T-helper 17 cell (primary cell): ENCODE measurements at regions not wholly inside any gene's neighbourhood (a gene's known extent, or its start where the extent isn't known, plus 50 kb on each side); places are given as distances from the start of the nearest gene placed in this dataset.

Experiments used
- ATAC-seq: fragments of 150-1000 bp; cut with Tn5 transposase; 2 replicates; pipeline ENCODE4 v1.10.0; 2021; ENCODE audit warnings: mild to moderate bottlenecking, moderate library complexity
- DNase-seq, 3 donors: peaks; one replicate each; pipeline versions ENCODE4 v3.0.0 to v3.0.0-alpha.2; 2020 to 2021
- H3K9me3 ChIP-seq: one replicate; pipeline ENCODE4 v1.7.0; 2013; ENCODE audit warnings: low read length, mild to moderate bottlenecking; ENCODE audit not compliant: control insufficient read depth, poor library complexity, severe bottlenecking
- H3K27ac Mint-ChIP-seq: one replicate; pipeline ENCODE4 v1.8.0; 2022; ENCODE audit warnings: mild to moderate bottlenecking, moderate library complexity, mixed read lengths
- H3K27me3 Mint-ChIP-seq: one replicate; pipeline ENCODE4 v1.8.0; 2022; ENCODE audit warnings: mixed read lengths
- H3K36me3 Mint-ChIP-seq: one replicate; pipeline ENCODE4 v1.8.0; 2022; ENCODE audit warnings: low read depth, mixed read lengths
- H3K4me1 Mint-ChIP-seq: one replicate; pipeline ENCODE4 v1.8.0; 2022; ENCODE audit warnings: mild to moderate bottlenecking, mixed read lengths
- H3K4me3 Mint-ChIP-seq: one replicate; pipeline ENCODE4 v1.8.0; 2022; ENCODE audit warnings: mild to moderate bottlenecking, moderate library complexity, mixed read lengths

DNA sequence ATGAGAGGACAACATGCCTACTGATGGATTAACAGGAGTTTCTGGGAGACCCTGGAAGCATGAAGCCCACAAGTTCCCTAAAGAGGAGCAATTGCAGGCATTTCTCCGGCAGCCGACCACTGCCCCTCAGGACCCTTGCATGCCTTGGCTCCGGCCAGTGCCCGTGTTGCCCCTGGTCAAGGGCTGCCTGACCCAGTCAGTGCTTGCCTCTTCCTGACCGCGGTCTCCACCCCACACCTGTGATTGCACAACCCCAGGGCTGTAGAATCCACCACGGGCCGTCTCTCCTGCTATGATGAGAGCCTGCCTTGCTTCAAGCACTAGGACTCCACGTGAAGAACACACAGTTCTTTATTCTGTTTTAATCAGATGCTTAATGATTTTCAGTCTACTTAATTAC, 127.5 kb downstream of the GLI2 start:
- Mint-ChIP-seq H3K27me3 (peaks cover 28% of the 10 kb centered on the region), H3K27ac (no peak overlapping the region), H3K4me1 (no peaks in the 10 kb centered on the region), H3K36me3 (no peaks in the 10 kb centered on the region), H3K4me3 (no peak overlapping the region)
- DNase-seq: no peak
- no peak for ATAC-seq
- no peaks in the 10 kb centered on the region for H3K9me3 ChIP-seq

DNA sequence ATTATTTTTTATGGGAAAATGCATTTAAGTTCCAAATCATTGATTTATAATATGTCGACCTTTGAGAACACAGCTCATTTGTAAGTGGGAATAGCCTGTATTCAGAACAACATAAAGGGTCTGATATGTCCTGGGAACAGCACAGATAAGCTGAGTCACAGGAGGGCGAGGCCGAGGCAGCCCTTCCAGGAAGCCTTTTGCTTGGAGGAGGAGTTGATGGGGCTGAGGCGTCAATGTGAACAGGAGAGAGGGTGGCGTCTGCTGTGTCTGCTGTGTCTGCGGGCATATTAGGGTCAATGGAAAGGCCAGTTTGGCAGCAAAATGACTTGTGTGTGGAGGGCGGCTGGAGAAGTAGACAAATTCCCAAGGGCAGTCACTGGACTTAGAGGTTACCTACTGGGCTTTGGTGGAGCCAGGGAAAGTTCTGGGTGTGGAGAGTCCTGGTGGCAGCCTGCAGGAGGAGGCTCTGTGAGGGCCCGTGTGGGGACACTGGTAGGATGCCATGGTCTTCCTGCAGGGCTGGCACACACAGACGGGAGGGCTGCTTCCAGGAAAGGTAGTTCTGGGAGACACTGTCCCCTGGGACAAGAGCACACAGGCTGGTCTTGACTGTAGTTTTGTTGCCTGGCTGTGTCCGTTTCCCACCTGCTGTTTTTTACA, 128.1 kb downstream of the GLI2 start:
- ATAC-seq (no peak), DNase-seq (no peak)
- no peak overlapping the region for H3K4me3 Mint-ChIP-seq
- H3K36me3 Mint-ChIP-seq: peaks cover 3% of the 10 kb centered on the region
- no peak overlapping the region for H3K27ac Mint-ChIP-seq
- H3K27me3 Mint-ChIP-seq: peaks cover 35% of the 10 kb centered on the region
- H3K9me3 ChIP-seq: no peaks in the 10 kb centered on the region
- peaks cover 3% of the 10 kb centered on the region for H3K4me1 Mint-ChIP-seq

DNA sequence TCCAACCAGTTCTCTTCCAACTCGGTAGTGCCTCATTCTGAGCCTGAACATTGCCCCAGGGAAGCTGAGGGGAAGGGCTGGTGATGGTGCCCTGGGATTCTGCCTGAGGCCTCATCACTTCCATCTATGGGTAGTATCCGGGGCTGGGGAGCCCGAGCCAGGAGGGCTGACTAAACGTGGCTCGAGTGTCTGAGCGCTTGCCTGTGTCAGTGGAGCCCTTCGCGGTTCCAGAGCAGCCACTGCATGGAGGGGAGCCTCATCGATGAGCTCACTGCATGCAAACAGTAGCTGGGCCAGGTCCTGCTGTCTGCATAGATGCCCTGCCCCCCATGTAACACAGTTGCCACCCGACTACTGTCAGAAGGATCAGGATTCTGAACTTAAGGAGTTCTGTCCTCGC, 129.3 kb downstream of the GLI2 start:
- ATAC-seq (no peak), DNase-seq (no peak)
- peaks cover 3% of the 10 kb centered on the region for H3K4me1 Mint-ChIP-seq
- peaks cover 3% of the 10 kb centered on the region for H3K36me3 Mint-ChIP-seq
- peaks cover 47% of the 10 kb centered on the region for H3K27me3 Mint-ChIP-seq
- H3K9me3 ChIP-seq: no peaks in the 10 kb centered on the region
- no peak overlapping the region for H3K4me3 Mint-ChIP-seq
- no peak overlapping the region for H3K27ac Mint-ChIP-seq

DNA sequence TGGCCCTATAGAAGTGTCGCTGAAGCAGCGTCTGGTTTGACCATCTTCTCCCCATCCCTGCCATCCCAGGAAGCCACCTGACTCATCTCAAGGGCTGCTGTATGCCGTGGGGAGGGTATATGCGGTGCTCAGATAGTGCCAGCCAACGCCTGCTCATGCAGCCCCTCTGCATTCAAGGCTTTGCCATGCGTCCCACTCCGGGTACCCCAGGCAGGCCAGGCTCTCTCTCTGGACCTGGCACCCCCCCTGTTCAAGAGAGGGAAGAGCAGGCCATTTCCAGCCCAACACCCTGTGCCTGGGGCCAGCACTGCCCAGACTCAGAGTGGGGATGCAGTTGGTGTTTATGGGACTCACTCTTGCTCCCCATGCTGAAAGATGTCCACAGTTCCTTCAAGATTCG, 130.0 kb downstream of the GLI2 start:
- peaks cover 3% of the 10 kb centered on the region for H3K36me3 Mint-ChIP-seq

DNA sequence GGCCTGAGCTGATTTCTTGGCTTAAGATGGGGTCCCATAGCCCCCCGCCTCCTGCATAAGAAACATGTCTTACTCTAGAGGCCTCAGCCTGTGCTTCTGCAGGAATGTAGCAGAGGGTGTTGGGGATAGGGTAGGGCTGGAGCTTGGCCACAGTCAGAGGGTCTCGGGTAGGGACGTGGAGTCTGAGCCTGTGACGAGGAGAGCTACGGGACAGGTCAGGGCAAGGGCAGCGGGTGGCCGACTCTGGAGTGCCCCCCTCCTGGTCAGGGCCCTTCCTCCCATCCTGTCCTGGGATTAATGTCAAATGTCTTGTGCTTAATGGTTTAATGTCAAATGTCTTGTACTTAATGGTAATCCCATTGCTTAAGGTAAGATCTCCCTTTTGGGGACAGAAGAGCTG, 130.4 kb downstream of the GLI2 start:
- peaks cover 3% of the 10 kb centered on the region for H3K36me3 Mint-ChIP-seq
- ATAC-seq (no peak), DNase-seq (no peak)
- H3K9me3 ChIP-seq: no peaks in the 10 kb centered on the region
- H3K27ac Mint-ChIP-seq: no peak overlapping the region
- H3K27me3 Mint-ChIP-seq: peaks cover 52% of the 10 kb centered on the region
- peak overlapping the region; percentile 4 for H3K4me3 Mint-ChIP-seq
- H3K4me1 Mint-ChIP-seq: peaks cover 3% of the 10 kb centered on the region

More for the DNA sequence above, 130.0 kb downstream of the GLI2 start:
- H3K9me3 ChIP-seq: no peaks in the 10 kb centered on the region
- no peak for DNase-seq
- peaks cover 48% of the 10 kb centered on the region for H3K27me3 Mint-ChIP-seq
- ATAC-seq: no peak
- no peak overlapping the region for H3K4me3 Mint-ChIP-seq
- H3K4me1 Mint-ChIP-seq: peaks cover 3% of the 10 kb centered on the region
- no peak overlapping the region for H3K27ac Mint-ChIP-seq

DNA sequence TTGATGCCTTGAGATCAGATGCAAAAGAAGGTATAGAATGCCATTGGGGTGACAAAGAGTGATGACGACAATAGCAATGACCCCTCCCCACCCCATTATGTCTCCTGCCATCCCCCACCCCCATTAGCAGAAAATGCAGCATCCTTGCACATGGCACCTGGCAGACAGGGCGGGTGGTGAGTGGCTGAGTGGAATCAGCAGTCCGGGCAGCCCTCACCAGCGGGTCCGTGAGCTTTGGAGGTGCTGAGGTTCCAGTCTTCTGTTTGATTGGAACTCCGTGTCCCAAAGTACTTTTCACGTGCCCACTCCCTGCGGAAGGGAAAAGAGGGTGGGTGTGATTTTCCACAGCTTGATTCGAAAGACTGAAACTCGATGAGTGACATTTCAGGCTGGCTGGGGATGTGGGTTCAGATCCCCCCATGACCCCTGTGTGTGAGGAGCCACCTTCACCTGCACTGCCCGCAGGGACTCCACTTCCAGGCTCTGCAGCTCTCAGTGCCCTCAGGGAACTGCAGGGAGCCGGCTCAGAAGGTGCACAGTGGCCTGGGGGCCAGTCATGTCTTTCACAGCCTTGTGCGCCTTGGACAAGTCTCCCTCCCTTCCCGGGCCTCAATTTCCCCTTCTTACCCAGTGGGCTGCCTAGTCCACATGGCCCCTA, 130.9 kb downstream of the GLI2 start:
- no peaks in the 10 kb centered on the region for H3K9me3 ChIP-seq
- Mint-ChIP-seq H3K27me3 (peaks cover 57% of the 10 kb centered on the region), H3K4me3 (no peak overlapping the region), H3K36me3 (peaks cover 3% of the 10 kb centered on the region), H3K4me1 (peaks cover 3% of the 10 kb centered on the region), H3K27ac (no peak overlapping the region)
- DNase-seq (no peak), ATAC-seq (no peak)

DNA sequence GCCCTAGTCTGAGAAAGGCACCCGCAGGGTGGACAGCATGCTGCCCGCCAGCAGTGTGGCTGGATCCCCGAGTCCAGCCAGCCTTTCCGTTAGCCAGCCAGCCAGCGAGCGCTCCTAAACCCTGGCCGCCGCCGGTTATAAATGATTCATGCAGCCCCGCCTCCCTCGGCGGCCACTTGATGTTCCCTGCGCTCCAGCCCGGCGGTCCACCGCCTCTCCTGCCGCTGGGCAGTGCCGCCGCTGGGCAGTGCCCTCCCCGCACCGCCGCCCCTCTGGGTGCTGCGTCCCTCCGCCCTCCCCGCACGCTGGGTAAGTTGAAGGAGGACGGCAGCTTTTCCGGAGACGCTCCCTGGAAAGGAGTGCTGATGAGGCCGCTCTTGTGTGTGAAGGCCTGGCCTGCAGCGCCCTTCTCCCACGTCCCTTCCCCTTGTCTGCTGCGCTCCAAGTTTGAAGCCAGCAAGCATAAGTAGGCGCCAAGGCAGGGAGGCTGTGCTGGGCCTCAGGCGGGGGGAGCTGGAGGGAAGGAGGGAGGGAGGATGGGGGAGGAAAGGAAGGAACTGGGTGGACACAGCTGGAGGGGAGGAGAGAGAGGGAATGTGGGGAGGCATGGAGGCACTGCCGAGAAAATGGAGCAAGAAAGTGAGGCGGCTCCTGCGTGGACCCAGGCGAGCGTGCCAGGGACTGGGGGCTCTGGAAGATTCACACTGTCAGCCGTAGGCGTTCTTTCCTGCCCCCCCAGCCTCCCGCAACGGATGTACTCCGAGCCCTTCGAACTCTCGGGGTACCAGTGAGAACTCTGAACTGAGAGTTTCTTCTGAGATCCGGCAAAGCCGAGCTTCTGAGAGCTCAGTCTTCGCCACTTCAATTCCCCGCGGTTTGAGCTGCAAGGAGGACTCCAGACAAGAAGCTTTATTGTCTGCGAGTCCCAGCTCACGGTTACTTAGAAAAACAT, 131.9 kb downstream of the GLI2 start:
- no peak for DNase-seq
- H3K9me3 ChIP-seq: no peaks in the 10 kb centered on the region
- Mint-ChIP-seq H3K4me3 (no peak overlapping the region), H3K27ac (no peak overlapping the region), H3K36me3 (peaks cover 3% of the 10 kb centered on the region), H3K4me1 (peaks cover 3% of the 10 kb centered on the region), H3K27me3 (peaks cover 62% of the 10 kb centered on the region)
- no peak for ATAC-seq

DNA sequence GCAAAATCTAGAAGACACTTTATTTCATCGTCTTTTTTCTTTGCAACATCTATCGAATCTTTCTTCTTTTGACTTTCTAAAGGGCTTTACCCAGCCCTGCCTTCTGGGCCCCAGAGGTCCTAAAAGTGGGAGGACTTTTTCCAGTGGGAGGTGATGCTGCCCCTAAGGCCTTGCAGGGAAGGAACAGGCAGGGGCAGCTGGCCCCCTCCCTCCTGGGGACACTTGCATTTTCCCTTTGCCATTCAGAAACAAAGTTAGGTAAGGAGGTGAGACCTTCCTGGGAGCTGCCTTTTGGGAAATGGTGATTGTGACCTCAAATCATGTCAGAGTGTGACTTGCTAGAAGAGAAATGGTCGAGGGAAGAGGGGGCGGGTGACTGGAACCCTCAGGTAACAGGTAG, 132.7 kb downstream of the GLI2 start:
- H3K27me3 Mint-ChIP-seq: peaks cover 63% of the 10 kb centered on the region
- no peak overlapping the region for H3K27ac Mint-ChIP-seq
- H3K36me3 Mint-ChIP-seq: peaks cover 3% of the 10 kb centered on the region
- no peaks in the 10 kb centered on the region for H3K9me3 ChIP-seq
- DNase-seq (no peak), ATAC-seq (no peak)
- H3K4me1 Mint-ChIP-seq: peaks cover 3% of the 10 kb centered on the region
- H3K4me3 Mint-ChIP-seq: no peak overlapping the region

DNA sequence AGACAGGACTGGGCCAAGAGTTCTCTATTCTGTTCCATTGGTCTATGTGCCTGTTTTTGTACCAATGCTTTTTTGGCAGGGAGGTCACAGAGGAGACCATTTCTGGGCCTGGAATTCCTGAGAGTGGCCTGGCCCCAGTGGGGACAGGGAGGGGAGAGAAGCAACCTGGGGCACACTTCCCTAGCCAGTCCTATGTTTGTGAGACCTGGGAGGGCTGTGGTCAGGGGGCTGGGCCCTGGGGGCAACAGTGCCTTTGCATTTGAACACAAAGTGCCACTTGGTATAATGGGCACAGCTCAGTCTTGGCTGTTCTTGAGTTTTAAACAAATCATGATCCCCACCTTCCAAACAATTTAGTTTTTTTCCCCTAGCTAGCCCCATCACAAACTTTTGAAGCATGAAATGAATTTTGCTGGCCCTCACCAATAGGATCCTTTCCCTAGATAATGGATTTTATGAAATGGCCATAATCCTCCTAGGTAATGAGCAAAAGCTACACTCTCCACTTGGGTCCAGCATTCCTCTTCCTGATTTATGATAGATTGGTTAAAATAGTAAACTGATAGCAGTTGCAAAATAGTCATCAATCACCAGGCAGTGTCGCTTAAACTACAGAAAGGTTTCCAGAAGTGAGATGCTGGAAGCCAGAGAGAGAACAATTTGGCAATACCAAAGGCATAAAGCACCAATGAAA, 133.5 kb downstream of the GLI2 start:
- peaks cover 3% of the 10 kb centered on the region for H3K36me3 Mint-ChIP-seq
- ATAC-seq (no peak), DNase-seq (no peak)
- peaks cover 62% of the 10 kb centered on the region for H3K27me3 Mint-ChIP-seq
- no peak overlapping the region for H3K27ac Mint-ChIP-seq
- H3K4me3 Mint-ChIP-seq: no peak overlapping the region
- H3K4me1 Mint-ChIP-seq: peaks cover 3% of the 10 kb centered on the region
- no peaks in the 10 kb centered on the region for H3K9me3 ChIP-seq

DNA sequence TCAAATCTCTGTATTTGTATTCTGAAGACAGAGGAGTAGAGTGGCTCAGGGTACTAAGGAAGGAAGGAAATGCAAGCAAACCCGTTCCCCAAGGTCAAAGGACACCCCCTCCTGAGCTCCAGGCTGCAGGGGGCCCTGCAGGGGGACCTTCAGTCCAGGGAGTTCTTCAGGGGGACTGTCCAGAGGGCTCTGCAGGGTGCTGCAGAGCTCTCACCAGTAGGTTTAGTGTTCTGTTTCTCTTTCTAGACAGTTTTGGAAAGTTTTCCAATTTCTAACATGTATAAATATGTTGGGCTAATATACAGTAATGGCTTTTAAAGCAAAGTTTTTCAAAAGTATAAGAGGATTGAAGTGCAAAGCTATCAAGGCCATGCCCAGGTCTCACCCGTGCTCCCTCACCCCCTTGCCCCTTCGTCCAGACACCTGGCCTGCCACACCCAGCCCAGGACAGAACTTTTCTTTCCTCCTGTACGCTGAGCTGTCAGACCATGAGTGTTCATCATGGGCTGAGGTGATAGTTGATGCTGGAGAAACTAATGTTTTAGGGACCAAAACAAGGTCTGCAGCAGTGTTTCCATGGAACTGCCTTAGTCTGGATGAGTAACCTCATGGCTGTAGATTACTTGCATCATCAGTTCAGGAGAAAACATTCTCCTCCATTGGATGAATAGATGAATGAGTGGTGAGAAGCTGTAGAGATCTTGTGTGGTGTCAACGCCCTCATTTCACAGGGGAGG, 134.2 kb downstream of the GLI2 start:
- no peak for DNase-seq
- peaks cover 62% of the 10 kb centered on the region for H3K27me3 Mint-ChIP-seq
- H3K4me1 Mint-ChIP-seq: peaks cover 3% of the 10 kb centered on the region
- H3K36me3 Mint-ChIP-seq: peaks cover 3% of the 10 kb centered on the region
- no peak overlapping the region for H3K27ac Mint-ChIP-seq
- no peaks in the 10 kb centered on the region for H3K9me3 ChIP-seq
- ATAC-seq: no peak
- no peak overlapping the region for H3K4me3 Mint-ChIP-seq

DNA sequence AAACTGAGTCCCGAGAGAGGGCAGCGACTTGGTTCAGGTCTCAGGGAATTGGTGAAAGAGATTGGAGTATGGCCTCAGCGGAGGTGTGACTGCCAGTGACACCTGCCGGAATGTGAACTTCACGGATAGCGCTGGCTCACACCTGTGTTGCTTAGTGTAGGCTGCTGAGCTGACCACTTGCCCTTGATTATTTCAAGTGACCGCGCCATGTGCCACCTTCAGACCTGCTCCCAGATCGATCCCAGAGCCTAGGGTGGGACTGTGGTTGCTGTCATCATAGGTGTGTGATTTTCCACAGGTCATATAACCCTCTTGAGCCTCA, 134.8 kb downstream of the GLI2 start:
- H3K9me3 ChIP-seq: no peaks in the 10 kb centered on the region
- DNase-seq (no peak), ATAC-seq (no peak)
- H3K27ac Mint-ChIP-seq: no peak overlapping the region
- peaks cover 3% of the 10 kb centered on the region for H3K36me3 Mint-ChIP-seq
- H3K4me3 Mint-ChIP-seq: no peak overlapping the region
- peaks cover 65% of the 10 kb centered on the region for H3K27me3 Mint-ChIP-seq
- H3K4me1 Mint-ChIP-seq: peaks cover 3% of the 10 kb centered on the region

DNA sequence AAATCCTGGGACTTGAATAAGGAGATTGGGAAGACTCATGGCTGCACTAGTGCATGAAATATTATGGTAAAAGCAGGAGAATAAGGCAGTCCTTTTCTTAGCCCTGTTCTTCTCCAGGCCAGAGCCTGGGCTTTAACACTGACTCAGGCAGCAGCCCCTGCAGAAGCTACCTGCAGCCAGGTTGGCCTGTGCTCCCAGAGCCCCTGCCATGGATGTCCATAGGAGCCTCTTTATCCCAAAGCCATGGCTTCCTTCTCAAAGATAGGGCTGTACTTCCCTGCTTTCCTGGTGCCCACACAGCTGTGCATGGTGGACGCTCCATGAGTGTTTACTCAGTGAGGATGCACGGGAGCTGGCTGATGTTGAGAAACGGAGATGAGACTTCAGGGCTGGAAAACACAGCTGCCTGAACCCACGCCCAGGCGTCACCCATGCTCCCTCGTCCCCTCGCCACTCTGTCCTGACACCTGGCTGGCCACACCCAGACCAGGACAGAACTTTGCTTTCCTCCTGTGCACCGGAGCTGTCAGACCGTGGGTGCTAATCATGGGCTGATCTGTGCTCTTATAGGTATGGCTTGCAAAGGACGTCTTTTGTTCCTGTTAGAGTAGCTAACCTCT, 135.5 kb downstream of the GLI2 start:
- no peak for DNase-seq
- H3K4me1 Mint-ChIP-seq: peaks cover 3% of the 10 kb centered on the region
- no peak for ATAC-seq

More for the DNA sequence above, 135.5 kb downstream of the GLI2 start:
- Mint-ChIP-seq H3K27me3 (peaks cover 63% of the 10 kb centered on the region), H3K4me3 (no peak overlapping the region), H3K27ac (no peak overlapping the region), H3K36me3 (peaks cover 3% of the 10 kb centered on the region)
- H3K9me3 ChIP-seq: no peaks in the 10 kb centered on the region
